HL-60 (cell line): ENCODE measurements at regions not wholly inside any gene's neighbourhood (a gene's known extent, or its start where the extent isn't known, plus 50 kb on each side); places are given as distances from the start of the nearest gene placed in this dataset.

ENCODE experiments used
- CTCF ChIP-seq: IDR thresholded peaks from one replicate; pipeline ENCODE4 v1.5.1; 2011; ENCODE audit warnings: low read length, control low read depth, inconsistent platforms; ENCODE audit not compliant: insufficient read depth
- POLR2AphosphoS5 ChIP-seq: IDR thresholded peaks from 2 replicates; pipeline ENCODE4 v1.6.1; 2012; ENCODE audit warnings: low read depth

- no peak for TF ChIP-seq POLR2AphosphoS5
- no peak for TF ChIP-seq CTCF
Measured at GRCh38 chr2:81194581-81194980, 890.0 kb upstream of the LRRTM1 start.
